Mammary epithelial cell (primary cell): ENCODE measurements at regions not wholly inside any gene's neighbourhood (a gene's known extent, or its start where the extent isn't known, plus 50 kb on each side); places are given as distances from the start of the nearest gene placed in this dataset.

Experiments used
- CTCF ChIP-seq, 2 donors: IDR thresholded peaks in 1 of 2; conservative IDR thresholded peaks in 1 of 2; 2 replicates each; pipeline ENCODE4 v1.5.1; 2011 to 2012; ENCODE audit warnings: inconsistent platforms in 2 of 2, low read length in 2 of 2, mild to moderate bottlenecking in 2 of 2, control low read depth in 1 of 2, low read depth in 1 of 2; ENCODE audit not compliant: insufficient read depth in 1 of 2; ENCODE audit errors: extremely low read depth in 1 of 2
- EZH2 ChIP-seq: IDR thresholded peaks from 2 replicates; pipeline ENCODE4 v1.6.1; 2012; ENCODE audit warnings: low read length, inconsistent platforms, borderline replicate concordance

GRCh38 chr2:181370126-181370525, 87.1 kb upstream of the ITGA4 start:
- TF ChIP-seq CTCF (conservative IDR thresholded peaks at IDR 0.05 in 1 of 2, IDR thresholded peaks at IDR 0.05 in 1 of 2; ENCODE audit: extremely low read depth in 1 of 2, insufficient read depth in 1 of 2, low read depth in 1 of 2, low read length in 2 of 2), result no peak
- TF ChIP-seq EZH2, result no peak
